ENCODE measurements at regions not wholly inside any gene's neighbourhood (a gene's known extent, or its start where the extent isn't known, plus 50 kb on each side); places are given as distances from the start of the nearest gene placed in this dataset.

DNA sequence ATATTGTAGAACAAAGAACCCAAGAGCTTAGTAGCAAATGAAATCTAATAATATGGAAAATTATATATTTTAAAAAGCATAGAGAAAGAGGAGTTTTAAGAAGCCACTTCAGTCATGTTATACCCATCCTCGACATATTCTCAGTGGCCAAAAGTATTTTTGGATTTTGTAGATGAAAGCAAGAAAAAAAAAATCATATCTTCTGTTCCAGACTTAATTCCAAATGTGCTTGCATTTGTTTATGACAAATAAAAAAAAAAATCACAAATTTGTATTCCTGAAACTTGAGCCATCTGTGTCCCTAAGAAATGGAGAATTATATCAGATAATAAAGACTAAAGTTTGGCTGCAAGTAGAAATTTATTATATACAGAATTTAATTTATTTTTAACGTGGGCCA lies 1482.4 kb upstream of the PABPC4L start:
- H3K27me3 ChIP-seq (ENCODE audit: control insufficient read depth, insufficient read depth, low read length, poor library complexity, severe bottlenecking) = no peaks in the 10 kb centered on the region
- WGBS, 2 experiments = 100% methylated on average over 1 of the region's 2 CpGs
- no peaks in the 10 kb centered on the region for H3K36me3 ChIP-seq (ENCODE audit: control insufficient read depth, insufficient read depth, low read length)
- H3K27ac ChIP-seq (ENCODE audit: insufficient read depth, low read depth, low read length, poor library complexity, severe bottlenecking) = no peak overlapping the region
- no peaks in the 10 kb centered on the region for H3K9me3 ChIP-seq (ENCODE audit: control insufficient read depth, low read length)
- H3K4me1 ChIP-seq (ENCODE audit: control insufficient read depth, insufficient read depth, low read length) = no peaks in the 10 kb centered on the region
- no peak overlapping the region for H3K4me3 ChIP-seq (ENCODE audit: insufficient read depth, low read depth, low read length)

DNA sequence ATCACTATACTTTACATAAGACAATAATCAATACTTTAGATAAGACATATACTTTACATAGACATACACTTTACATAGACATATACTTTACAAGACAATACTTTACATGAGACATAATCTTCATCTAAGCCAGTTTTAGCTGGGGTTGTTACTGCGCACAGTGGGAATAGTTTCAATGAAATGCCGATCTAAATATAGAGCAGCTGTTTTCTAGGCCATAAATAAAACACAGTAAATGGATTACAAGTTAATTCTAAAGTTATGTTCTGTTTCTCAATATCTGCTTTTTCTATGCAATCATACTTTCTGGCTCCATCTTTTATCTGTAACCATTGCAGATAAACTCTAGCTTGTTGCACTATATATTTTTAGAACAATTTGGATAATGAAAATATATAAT lies 1470.6 kb upstream of the PABPC4L start:
- Histone ChIP-seq H3K4me3 (ENCODE audit: insufficient read depth, low read depth, low read length) (no peak overlapping the region), H3K27me3 (ENCODE audit: control insufficient read depth, insufficient read depth, low read length, poor library complexity, severe bottlenecking) (no peaks in the 10 kb centered on the region), H3K36me3 (ENCODE audit: control insufficient read depth, insufficient read depth, low read length) (no peaks in the 10 kb centered on the region), H3K27ac (ENCODE audit: insufficient read depth, low read depth, low read length, poor library complexity, severe bottlenecking) (no peak overlapping the region), H3K9me3 (ENCODE audit: control insufficient read depth, low read length) (no peaks in the 10 kb centered on the region), H3K4me1 (ENCODE audit: control insufficient read depth, insufficient read depth, low read length) (no peaks in the 10 kb centered on the region)
- WGBS, 2 experiments = 91 to 100% methylated on average over 2 of the region's 2 CpGs

DNA sequence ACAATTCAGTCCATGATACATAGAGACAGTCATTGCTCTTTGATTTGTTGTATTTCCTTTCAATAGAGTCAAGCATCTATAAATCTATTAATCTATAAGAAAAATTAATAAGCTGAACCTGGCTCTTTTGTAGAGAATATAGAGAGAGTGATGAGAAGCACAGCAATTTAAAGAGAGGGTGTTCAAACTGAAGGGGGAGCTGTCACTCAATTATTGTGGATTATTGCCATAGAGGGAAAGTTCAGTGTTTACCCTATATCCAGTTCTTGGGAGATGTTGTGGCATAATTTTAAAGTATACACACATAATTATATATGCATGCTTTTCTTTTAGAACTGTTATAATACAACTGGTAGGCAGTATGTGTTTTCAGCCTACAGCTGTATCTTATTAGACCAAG lies 1469.0 kb upstream of the PABPC4L start:
- Histone ChIP-seq H3K27ac (ENCODE audit: insufficient read depth, low read depth, low read length, poor library complexity, severe bottlenecking) (no peak overlapping the region), H3K36me3 (ENCODE audit: control insufficient read depth, insufficient read depth, low read length) (no peaks in the 10 kb centered on the region), H3K4me1 (ENCODE audit: control insufficient read depth, insufficient read depth, low read length) (no peaks in the 10 kb centered on the region), H3K4me3 (ENCODE audit: insufficient read depth, low read depth, low read length) (no peak overlapping the region), H3K27me3 (ENCODE audit: control insufficient read depth, insufficient read depth, low read length, poor library complexity, severe bottlenecking) (no peaks in the 10 kb centered on the region), H3K9me3 (ENCODE audit: control insufficient read depth, low read length) (no peaks in the 10 kb centered on the region)
